Neural crest cell (in vitro differentiated cells): ENCODE measurements at regions not wholly inside any gene's neighbourhood (a gene's known extent, or its start where the extent isn't known, plus 50 kb on each side); places are given as distances from the start of the nearest gene placed in this dataset.
"Not testable (repeated sequence)": the region's sequence is repeated elsewhere in the genome, so short reads cannot be mapped to it uniquely, and the experiment has no call there.

Source experiments
- DNase-seq: peaks from one replicate; pipeline ENCODE4 v3.0.0; 2021; ENCODE audit warnings: low read depth, mixed read lengths, low spot score
- H3K27ac Mint-ChIP-seq: one replicate; pipeline ENCODE4 v1.8.0; 2021; ENCODE audit warnings: mild to moderate bottlenecking, mixed read lengths; ENCODE audit not compliant: unreplicated experiment
- H3K27me3 Mint-ChIP-seq: 2 replicates; pipeline ENCODE4 v1.8.0; 2021; ENCODE audit warnings: low read depth, mild to moderate bottlenecking, mixed read lengths
- H3K36me3 Mint-ChIP-seq: 2 replicates; pipeline ENCODE4 v1.8.0; 2021; ENCODE audit warnings: low read depth, mild to moderate bottlenecking, mixed read lengths
- H3K4me1 Mint-ChIP-seq: 2 replicates; pipeline ENCODE4 v1.8.0; 2021; ENCODE audit warnings: mixed read lengths
- H3K4me3 Mint-ChIP-seq: one replicate; pipeline ENCODE4 v1.8.0; 2021; ENCODE audit warnings: mild to moderate bottlenecking, mixed read lengths
- H3K9me3 Mint-ChIP-seq: 2 replicates; pipeline ENCODE4 v1.8.0; 2021; ENCODE audit warnings: mixed read lengths
- CTCF ChIP-seq: fragments of 200-600 bp; sonication (generic); conservative IDR thresholded peaks from 2 replicates; pipeline ENCODE4 v1.5.0; 2021; ENCODE audit warnings: antibody characterized with exemption, mild to moderate bottlenecking

- H3K4me3 Mint-ChIP-seq: no peak overlapping the region
- H3K27me3 Mint-ChIP-seq: no peaks in the 10 kb centered on the region
- DNase-seq: no peak
- no peaks in the 10 kb centered on the region for H3K36me3 Mint-ChIP-seq
- H3K27ac Mint-ChIP-seq: no peak overlapping the region
- H3K4me1 Mint-ChIP-seq: peaks cover 2% of the 10 kb centered on the region
- no peaks in the 10 kb centered on the region for H3K9me3 Mint-ChIP-seq
- no peak for TF ChIP-seq CTCF
Measured at GRCh38 chr3:75242012-75242735, 422.0 kb upstream of the FRG2C start.

- Mint-ChIP-seq H3K4me1 (no peaks in the 10 kb centered on the region), H3K27me3 (no peaks in the 10 kb centered on the region), H3K9me3 (no peaks in the 10 kb centered on the region), H3K27ac (no peak overlapping the region), H3K36me3 (no peaks in the 10 kb centered on the region), H3K4me3 (no peak overlapping the region)
- DNase-seq: no peak
- no peak for TF ChIP-seq CTCF
Measured at GRCh38 chr3:75248974-75249373, 415.2 kb upstream of the FRG2C start.

GRCh38 chr3:75254685-75255084 lies 409.4 kb upstream of the FRG2C start:
- no peak for TF ChIP-seq CTCF
- peaks cover 19% of the 10 kb centered on the region for H3K27me3 Mint-ChIP-seq
- H3K27ac Mint-ChIP-seq: no peak overlapping the region
- H3K4me1 Mint-ChIP-seq: no peaks in the 10 kb centered on the region
- H3K36me3 Mint-ChIP-seq: no peaks in the 10 kb centered on the region
- H3K4me3 Mint-ChIP-seq: no peak overlapping the region
- DNase-seq: no peak
- no peaks in the 10 kb centered on the region for H3K9me3 Mint-ChIP-seq

- not testable (repeated sequence) for H3K9me3 Mint-ChIP-seq, H3K4me1 Mint-ChIP-seq, H3K4me3 Mint-ChIP-seq, DNase-seq, H3K27ac Mint-ChIP-seq, H3K36me3 Mint-ChIP-seq
- peaks cover 25% of the 10 kb centered on the region for H3K27me3 Mint-ChIP-seq
- peak; percentile 73 for TF ChIP-seq CTCF
Measured at GRCh38 chr3:75258825-75259683, 405.1 kb upstream of the FRG2C start.

GRCh38 chr3:75260975-75261374 lies 403.2 kb upstream of the FRG2C start:
- not testable (repeated sequence) for DNase-seq, H3K27ac Mint-ChIP-seq, H3K9me3 Mint-ChIP-seq, H3K36me3 Mint-ChIP-seq, H3K4me3 Mint-ChIP-seq
- Mint-ChIP-seq H3K27me3 (peaks cover 22% of the 10 kb centered on the region), H3K4me1 (peaks cover 12% of the 10 kb centered on the region)

GRCh38 chr3:75262661-75263060 lies 401.5 kb upstream of the FRG2C start:
- DNase-seq: no peak
- Mint-ChIP-seq H3K27me3 (peaks cover 13% of the 10 kb centered on the region), H3K27ac (no peak overlapping the region), H3K9me3 (no peaks in the 10 kb centered on the region), H3K4me3 (no peak overlapping the region), H3K36me3 (no peaks in the 10 kb centered on the region), H3K4me1 (peaks cover 13% of the 10 kb centered on the region)
- no peak for TF ChIP-seq CTCF
